Activated naive CD8-positive, alpha-beta T cell treated with anti-CD3 and anti-CD28 coated beads, Interleukin-2, amount 50 U/mL, for 24 hours (primary cell): ENCODE measurements at regions not wholly inside any gene's neighbourhood (a gene's known extent, or its start where the extent isn't known, plus 50 kb on each side); places are given as distances from the start of the nearest gene placed in this dataset.

Experiments used
- ATAC-seq: fragments of 150-1000 bp; cut with Tn5 transposase; one replicate; pipeline ENCODE4 v1.10.0; 2021
- DNase-seq: peaks from one replicate; pipeline ENCODE4 v3.0.0; 2021
- H3K27ac Mint-ChIP-seq: one replicate; pipeline ENCODE4 v1.8.0; 2021; ENCODE audit warnings: mild to moderate bottlenecking, mixed read lengths
- H3K27me3 Mint-ChIP-seq: one replicate; pipeline ENCODE4 v1.8.0; 2021; ENCODE audit warnings: mixed read lengths
- H3K36me3 Mint-ChIP-seq: one replicate; pipeline ENCODE4 v1.8.0; 2021; ENCODE audit warnings: low read depth, mixed read lengths
- H3K4me1 Mint-ChIP-seq: one replicate; pipeline ENCODE4 v1.8.0; 2021; ENCODE audit warnings: mixed read lengths
- H3K4me3 Mint-ChIP-seq: one replicate; pipeline ENCODE4 v1.8.0; 2021; ENCODE audit warnings: mild to moderate bottlenecking, moderate library complexity, mixed read lengths
- H3K9me3 Mint-ChIP-seq: one replicate; pipeline ENCODE4 v1.8.0; 2021; ENCODE audit warnings: mixed read lengths

- no peaks in the 10 kb centered on the region for H3K4me1 Mint-ChIP-seq
- H3K4me3 Mint-ChIP-seq, result no peak overlapping the region
- no peaks in the 10 kb centered on the region for H3K36me3 Mint-ChIP-seq
- H3K9me3 Mint-ChIP-seq, result no peaks in the 10 kb centered on the region
- peaks cover 15% of the 10 kb centered on the region for H3K27me3 Mint-ChIP-seq
- H3K27ac Mint-ChIP-seq, result no peak overlapping the region
- DNase-seq (no peak), ATAC-seq (no peak)
Measured at GRCh38 chr16:82224821-82225220, 54.8 kb upstream of the MPHOSPH6 start.

- no peaks in the 10 kb centered on the region for H3K4me1 Mint-ChIP-seq
- no peak for ATAC-seq
- no peak overlapping the region for H3K4me3 Mint-ChIP-seq
- H3K9me3 Mint-ChIP-seq, result no peaks in the 10 kb centered on the region
- peaks cover 2% of the 10 kb centered on the region for H3K27me3 Mint-ChIP-seq
- no peaks in the 10 kb centered on the region for H3K36me3 Mint-ChIP-seq
- no peak overlapping the region for H3K27ac Mint-ChIP-seq
- no peak for DNase-seq
Measured at GRCh38 chr16:82220541-82220940, 50.5 kb upstream of the MPHOSPH6 start.
